CD14-positive monocyte (primary cell): ENCODE measurements at regions not wholly inside any gene's neighbourhood (a gene's known extent, or its start where the extent isn't known, plus 50 kb on each side); places are given as distances from the start of the nearest gene placed in this dataset.

Source experiments
- DNase-seq, 3 donors: peaks; one replicate each; pipeline ENCODE4 v3.0.0-alpha.2; 2011 to 2022
- H2AFZ ChIP-seq: 2 replicates; pipeline ENCODE4 v1.6.0; 2012; ENCODE audit warnings: mild to moderate bottlenecking, low read depth, low read length, inconsistent platforms; ENCODE audit not compliant: insufficient read depth, poor library complexity, severe bottlenecking
- H3K27ac ChIP-seq, 2 donors: 1 replicate in 1 of 2; 2 replicates in 1 of 2; pipeline ENCODE4 v1.5.1; 2012 to 2013; ENCODE audit warnings: low read length in 2 of 2, control low read depth in 1 of 2, inconsistent platforms in 1 of 2, low read depth in 1 of 2, mild to moderate bottlenecking in 1 of 2
- H3K27me3 ChIP-seq, 2 donors: one replicate each; pipeline versions ENCODE4 v1.6.0 to v1.6.1; 2011 to 2013; ENCODE audit warnings: low read length in 2 of 2; ENCODE audit not compliant: control insufficient read depth in 2 of 2, insufficient read depth in 2 of 2
- H3K36me3 ChIP-seq, 2 donors: replicated peaks in 1 of 2; 1 replicate in 1 of 2; 2 replicates in 1 of 2; pipeline versions ENCODE4 v1.5.1 to v1.6.1; 2012 to 2013; ENCODE audit warnings: low read length in 2 of 2, control low read depth in 1 of 2, inconsistent platforms in 1 of 2, mild to moderate bottlenecking in 1 of 2; ENCODE audit not compliant: insufficient read depth in 2 of 2, control insufficient read depth in 1 of 2
- H3K4me1 ChIP-seq, 2 donors: 1 replicate in 1 of 2; 2 replicates in 1 of 2; pipeline versions ENCODE4 v1.5.1 to v1.6.1; 2012 to 2013; ENCODE audit warnings: low read length in 2 of 2, control low read depth in 1 of 2, inconsistent platforms in 1 of 2, mild to moderate bottlenecking in 1 of 2, moderate library complexity in 1 of 2; ENCODE audit not compliant: insufficient read depth in 2 of 2, control insufficient read depth in 1 of 2
- H3K4me2 ChIP-seq: replicated peaks from 2 replicates; pipeline ENCODE3; 2012; ENCODE audit warnings: low read length, moderate library complexity, mild to moderate bottlenecking; ENCODE audit not compliant: poor library complexity, severe bottlenecking; ENCODE audit errors: extremely low read depth
- H3K4me3 ChIP-seq, 3 experiments: fragments of 200-600 bp in 1 of 3; sonication (generic) in 1 of 3; replicated peaks in 1 of 3; 1 replicate in 2 of 3; 2 replicates in 1 of 3; pipeline ENCODE4 v1.5.1; 2011 to 2013; ENCODE audit warnings: low read length in 3 of 3, mild to moderate bottlenecking in 3 of 3, control low read depth in 2 of 3, low read depth in 2 of 3, inconsistent platforms in 1 of 3, moderate library complexity in 1 of 3
- H3K79me2 ChIP-seq: 2 replicates; pipeline ENCODE4 v1.6.0; 2012; ENCODE audit warnings: mild to moderate bottlenecking, control low read depth, inconsistent platforms, low read length, moderate library complexity; ENCODE audit not compliant: insufficient read depth
- H3K9ac ChIP-seq: 2 replicates; pipeline ENCODE4 v1.6.0; 2017; ENCODE audit warnings: low read length, mild to moderate bottlenecking; ENCODE audit not compliant: insufficient read depth, poor library complexity, severe bottlenecking
- H3K9me3 ChIP-seq, 2 donors: replicated peaks in 1 of 2; 1 replicate in 1 of 2; 2 replicates in 1 of 2; pipeline versions ENCODE4 v1.5.1 to v1.6.1; 2012 to 2013; ENCODE audit warnings: low read length in 2 of 2, control low read depth in 1 of 2; ENCODE audit not compliant: control insufficient read depth in 1 of 2, insufficient read depth in 1 of 2
- H4K20me1 ChIP-seq: 2 replicates; pipeline ENCODE4 v1.6.0; 2012; ENCODE audit warnings: mild to moderate bottlenecking, low read length, control low read depth, moderate library complexity; ENCODE audit not compliant: insufficient read depth
- H3K27ac Mint-ChIP-seq, 7 donors: one replicate each; pipeline ENCODE4 v1.8.0; 2020; ENCODE audit warnings: mild to moderate bottlenecking in 7 of 7, mixed read lengths in 7 of 7, moderate library complexity in 6 of 7, inconsistent platforms in 2 of 7
- H3K27me3 Mint-ChIP-seq, 3 donors: one replicate each; pipeline ENCODE4 v1.8.0; 2021 to 2022; ENCODE audit warnings: low read depth in 3 of 3, mild to moderate bottlenecking in 3 of 3, mixed read lengths in 3 of 3, moderate library complexity in 3 of 3, inconsistent platforms in 1 of 3
- H3K36me3 Mint-ChIP-seq, 2 donors: one replicate each; pipeline ENCODE4 v1.8.0; 2020; ENCODE audit warnings: mixed read lengths in 2 of 2, inconsistent platforms in 1 of 2, mild to moderate bottlenecking in 1 of 2
- H3K4me1 Mint-ChIP-seq: one replicate; pipeline ENCODE4 v1.8.0; 2020; ENCODE audit warnings: mild to moderate bottlenecking, mixed read lengths
- H3K4me3 Mint-ChIP-seq, 2 donors: one replicate each; pipeline ENCODE4 v1.8.0; 2020; ENCODE audit warnings: mild to moderate bottlenecking in 2 of 2, mixed read lengths in 2 of 2, moderate library complexity in 1 of 2
- H3K9me3 Mint-ChIP-seq, 7 donors: one replicate each; pipeline ENCODE4 v1.8.0; 2020 to 2022; ENCODE audit warnings: mixed read lengths in 7 of 7, mild to moderate bottlenecking in 6 of 7, moderate library complexity in 6 of 7, inconsistent platforms in 2 of 7
- WGBS: methylation state at CpG from one replicate; pipeline ENCODE4 v1.1.5; 2013; ENCODE audit warnings: missing lambda C conversion rate; ENCODE audit not compliant: insufficient coverage; 5-methylcytosine and 5-hydroxymethylcytosine counted together
- intact Hi-C, 2 donors: fragments of 100-400 bp; cut with micrococcal nuclease; formaldehyde crosslinking; loops; one replicate each; pipeline versions ENCODE4 v1.15.0 to v1.15.1; 2023
- TF ChIP-seq, protein P1 (sequence below): fragments of 200-600 bp; IDR thresholded peaks from one replicate; pipeline ENCODE4 v1.8.0; 2022; ENCODE audit warnings: antibody characterized with exemption, mild to moderate bottlenecking

DNA sequence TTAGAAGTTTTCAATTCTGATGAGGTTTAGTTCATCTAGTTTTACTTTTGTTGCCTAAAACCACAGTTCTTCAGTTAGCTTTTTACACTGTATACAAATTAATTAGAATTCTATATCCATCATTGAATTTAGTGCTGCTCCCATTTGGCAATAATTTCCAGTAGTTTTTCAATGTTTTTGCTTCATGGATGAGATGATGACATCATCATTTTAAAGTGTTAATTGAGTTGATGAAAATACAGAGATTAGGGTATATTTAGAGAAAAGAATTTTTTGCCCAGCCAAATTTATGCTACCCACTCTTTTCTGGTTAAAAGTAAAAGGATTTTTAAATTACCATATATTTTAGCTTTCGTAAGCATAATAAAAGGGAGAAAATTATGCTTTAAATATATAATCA is 323.8 kb downstream of the TMEM167A start:
- no peaks in the 10 kb centered on the region for H3K4me1 ChIP-seq
- no peaks in the 10 kb centered on the region for H3K36me3 ChIP-seq
- peaks cover 0 to 3% of the 10 kb centered on the region in 2 donors for H3K9me3 ChIP-seq
- H3K27me3 Mint-ChIP-seq = peaks cover 0 to 18% (median 8%) of the 10 kb centered on the region in 3 donors
- intact Hi-C loops = no loop called here
- H3K4me1 Mint-ChIP-seq = peaks cover 8% of the 10 kb centered on the region
- H3K4me3 ChIP-seq = no peak overlapping the region
- peaks cover 2 to 11% (median 8%) of the 10 kb centered on the region in 7 donors for H3K9me3 Mint-ChIP-seq
- DNase-seq = no peak
- H3K79me2 ChIP-seq = no peaks in the 10 kb centered on the region
- no peak overlapping the region for H2AFZ ChIP-seq
- no peak overlapping the region for H3K4me3 Mint-ChIP-seq
- H3K4me2 ChIP-seq = no peak overlapping the region
- no peak overlapping the region for H3K27ac Mint-ChIP-seq
- no peak overlapping the region for H3K27ac ChIP-seq
- no peak overlapping the region for H3K9ac ChIP-seq
- no CpG with 5 or more reads among the region's 1 CpG for WGBS
- no peaks in the 10 kb centered on the region for H3K36me3 Mint-ChIP-seq
- no peaks in the 10 kb centered on the region for H4K20me1 ChIP-seq
- H3K27me3 ChIP-seq = peaks cover 0 to 7% of the 10 kb centered on the region in 2 donors
- TF ChIP-seq, protein P1, sequence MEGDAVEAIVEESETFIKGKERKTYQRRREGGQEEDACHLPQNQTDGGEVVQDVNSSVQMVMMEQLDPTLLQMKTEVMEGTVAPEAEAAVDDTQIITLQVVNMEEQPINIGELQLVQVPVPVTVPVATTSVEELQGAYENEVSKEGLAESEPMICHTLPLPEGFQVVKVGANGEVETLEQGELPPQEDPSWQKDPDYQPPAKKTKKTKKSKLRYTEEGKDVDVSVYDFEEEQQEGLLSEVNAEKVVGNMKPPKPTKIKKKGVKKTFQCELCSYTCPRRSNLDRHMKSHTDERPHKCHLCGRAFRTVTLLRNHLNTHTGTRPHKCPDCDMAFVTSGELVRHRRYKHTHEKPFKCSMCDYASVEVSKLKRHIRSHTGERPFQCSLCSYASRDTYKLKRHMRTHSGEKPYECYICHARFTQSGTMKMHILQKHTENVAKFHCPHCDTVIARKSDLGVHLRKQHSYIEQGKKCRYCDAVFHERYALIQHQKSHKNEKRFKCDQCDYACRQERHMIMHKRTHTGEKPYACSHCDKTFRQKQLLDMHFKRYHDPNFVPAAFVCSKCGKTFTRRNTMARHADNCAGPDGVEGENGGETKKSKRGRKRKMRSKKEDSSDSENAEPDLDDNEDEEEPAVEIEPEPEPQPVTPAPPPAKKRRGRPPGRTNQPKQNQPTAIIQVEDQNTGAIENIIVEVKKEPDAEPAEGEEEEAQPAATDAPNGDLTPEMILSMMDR = no peak

DNA sequence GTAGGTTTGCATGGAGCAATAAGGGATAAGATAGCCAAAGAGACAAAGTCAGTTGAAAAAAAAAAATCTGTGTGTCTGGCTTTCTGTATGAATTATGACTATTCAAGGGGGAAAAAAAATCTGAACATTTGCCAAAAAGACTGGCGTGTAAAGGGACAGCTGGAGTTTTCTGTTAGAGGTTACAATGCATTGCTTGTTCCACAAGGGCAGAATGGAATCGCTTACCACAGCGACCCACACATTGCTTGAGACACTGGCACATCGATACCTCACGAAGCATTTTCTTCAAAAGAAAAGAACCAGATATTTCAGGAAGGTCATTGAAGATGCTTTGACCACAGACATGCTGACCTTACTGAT is 327.8 kb downstream of the TMEM167A start:
- Mint-ChIP-seq H3K4me3 (peak overlapping the region in 1 of 2 donors; percentile 60), H3K9me3 (peaks cover 4 to 20% (median 12%) of the 10 kb centered on the region in 7 donors), H3K27ac (no peak overlapping the region), H3K36me3 (no peaks in the 10 kb centered on the region), H3K27me3 (peaks cover 2 to 21% (median 11%) of the 10 kb centered on the region in 3 donors), H3K4me1 (peaks cover 5% of the 10 kb centered on the region)
- Histone ChIP-seq H3K4me2 (no peak overlapping the region), H3K79me2 (no peaks in the 10 kb centered on the region), H3K36me3 (no peaks in the 10 kb centered on the region), H3K4me1 (no peaks in the 10 kb centered on the region), H3K9ac (no peak overlapping the region), H3K9me3 (peaks cover 0 to 6% of the 10 kb centered on the region in 2 donors), H3K27ac (no peak overlapping the region), H4K20me1 (no peaks in the 10 kb centered on the region), H3K27me3 (peaks cover 0 to 10% of the 10 kb centered on the region in 2 donors), H3K4me3 (no peak overlapping the region), H2AFZ (no peak overlapping the region)
- DNase-seq = no peak
- intact Hi-C loops = no loop called here
- 0% methylated on average over 5 of the region's 5 CpGs for WGBS
- TF ChIP-seq, protein P1 = no peak
